GM12878 (cell line): ENCODE measurements at regions not wholly inside any gene's neighbourhood (a gene's known extent, or its start where the extent isn't known, plus 50 kb on each side); places are given as distances from the start of the nearest gene placed in this dataset.

Experiments used
- ATAC-seq: fragments of 200-7000 bp; cut with Tn5 transposase; 3 replicates; pipeline ENCODE4 v1.9.1; 2020; ENCODE audit warnings: mild to moderate bottlenecking, moderate library complexity
- BruUV-seq: library from RNA; stranded (reverse); fragments of 400-500 nt; replicated peaks from 2 replicates; lab custom pipeline; 2021; lab: Mats Ljungman, UMichigan
- CTCF ChIA-PET: fragments of 300-600 bp; sonication (Branson Sonifier 250); formaldehyde crosslinking; extraction: SDS; loops from one replicate; lab custom pipeline; 2021; ENCODE audit warnings: inconsistent platforms; lab: Yijun Ruan, JAX
- POLR2A ChIA-PET: fragments of 350-600 bp; formaldehyde crosslinking; extraction: SDS; loops from one replicate; lab custom pipeline; 2021; ENCODE audit warnings: inconsistent platforms; lab: Charles Lee
- RAD21 ChIA-PET: fragments of 300-600 bp; sonication (Branson Sonifier 250); formaldehyde crosslinking; loops from one replicate; lab custom pipeline; 2023; ENCODE audit warnings: antibody characterized with exemption; ENCODE audit not compliant: unreplicated experiment; lab: Charles Lee
- SMC1A ChIA-PET: fragments of 300-600 bp; sonication (Branson Sonifier 250); formaldehyde crosslinking; loops from one replicate; lab custom pipeline; 2023; ENCODE audit not compliant: unreplicated experiment, uncharacterized antibody; lab: Charles Lee
- DNase-seq: peaks from one replicate; pipeline ENCODE4 v3.0.0-alpha.2; 2011; ENCODE audit warnings: low read depth, low spot score
- FAIRE-seq: peaks from 3 replicates; lab custom pipeline; 2011; peaks lifted over from hg19 to GRCh38; lab: Jason Lieb, UNC
- H2AFZ ChIP-seq: 2 replicates; pipeline ENCODE4 v1.6.0; 2011; ENCODE audit warnings: low read depth, low read length, control low read depth; ENCODE audit not compliant: control insufficient read depth
- H3K27ac ChIP-seq: 2 replicates; pipeline ENCODE4 v1.5.1; 2011; ENCODE audit warnings: control low read depth; ENCODE audit not compliant: control insufficient read depth, insufficient read depth
- H3K27me3 ChIP-seq, 2 experiments: replicated peaks in 1 of 2; 2 replicates each; pipeline versions ENCODE4 v1.6.0 to v1.6.1; 2011; ENCODE audit warnings: low read length in 1 of 2; ENCODE audit not compliant: control insufficient read depth in 2 of 2, insufficient read depth in 2 of 2
- H3K36me3 ChIP-seq, 2 experiments: 2 replicates each; pipeline ENCODE4 v1.5.1; 2011; ENCODE audit warnings: low read length in 1 of 2; ENCODE audit not compliant: control insufficient read depth in 2 of 2, insufficient read depth in 2 of 2
- H3K4me1 ChIP-seq: 2 replicates; pipeline ENCODE4 v1.6.1; 2011; ENCODE audit warnings: mild to moderate bottlenecking, low read length, moderate library complexity, mixed read lengths; ENCODE audit not compliant: control insufficient read depth, insufficient read depth
- H3K4me2 ChIP-seq: 2 replicates; pipeline ENCODE4 v1.6.0; 2011; ENCODE audit warnings: control low read depth; ENCODE audit not compliant: control insufficient read depth, insufficient read depth
- H3K4me3 ChIP-seq: fragments of 200-600 bp; sonication (generic); 2 replicates; pipeline ENCODE4 v1.5.1; 2016
- H3K79me2 ChIP-seq: 2 replicates; pipeline ENCODE4 v1.6.0; 2011; ENCODE audit warnings: low read length; ENCODE audit not compliant: control insufficient read depth, insufficient read depth
- H3K9ac ChIP-seq: 2 replicates; pipeline ENCODE4 v1.8.0; 2011; ENCODE audit warnings: low read length, control low read depth, mixed read lengths; ENCODE audit not compliant: control insufficient read depth, insufficient read depth
- H3K9me3 ChIP-seq: replicated peaks from 3 replicates; pipeline ENCODE4 v1.5.1; 2011; ENCODE audit warnings: mild to moderate bottlenecking, low read length; ENCODE audit not compliant: control insufficient read depth, insufficient read depth
- H4K20me1 ChIP-seq: 2 replicates; pipeline ENCODE4 v1.6.0; 2011; ENCODE audit not compliant: control insufficient read depth, insufficient read depth
- CREB1 ChIP-seq: IDR thresholded peaks from 2 replicates; pipeline ENCODE4 v1.6.1; 2012; ENCODE audit warnings: low read depth, mild to moderate bottlenecking, inconsistent platforms
- EED ChIP-seq: sonication (generic); IDR thresholded peaks from 2 replicates; pipeline ENCODE4 v1.6.1; 2016; ENCODE audit warnings: antibody characterized with exemption, low read depth
- HDAC2 ChIP-seq: fragments of 200-600 bp; sonication (generic); IDR thresholded peaks from 2 replicates; pipeline ENCODE4 v1.6.1; 2017
- IKZF1 ChIP-seq: fragments of 450-650 bp; conservative IDR thresholded peaks from 2 replicates; pipeline ENCODE4 v1.6.1; 2017; ENCODE audit warnings: antibody characterized with exemption, mild to moderate bottlenecking
- IRF4 ChIP-seq: IDR thresholded peaks from 2 replicates; pipeline ENCODE4 v1.6.1; 2011; ENCODE audit warnings: low read depth, low read length
- KLF5 ChIP-seq: fragments of 450-650 bp; IDR thresholded peaks from 2 replicates; pipeline ENCODE4 v1.6.1; 2014; ENCODE audit warnings: mild to moderate bottlenecking; ENCODE audit not compliant: partially characterized antibody
- LARP7 ChIP-seq: fragments of 450-650 bp; IDR thresholded peaks from 2 replicates; pipeline ENCODE4 v1.6.1; 2017; ENCODE audit warnings: mild to moderate bottlenecking
- MEF2B ChIP-seq: fragments of 450-650 bp; IDR thresholded peaks from 2 replicates; pipeline ENCODE4 v1.6.1; 2018; ENCODE audit warnings: mild to moderate bottlenecking, moderate library complexity; ENCODE audit not compliant: partially characterized antibody, poor library complexity, severe bottlenecking
- MTA2 ChIP-seq: fragments of 450-650 bp; IDR thresholded peaks from 2 replicates; pipeline ENCODE4 v1.6.1; 2016; ENCODE audit warnings: low read depth, mild to moderate bottlenecking, moderate library complexity
- NR2F1 ChIP-seq: fragments of 450-650 bp; conservative IDR thresholded peaks from 2 replicates; pipeline ENCODE4 v1.6.1; 2017; ENCODE audit warnings: mild to moderate bottlenecking
- POLR2AphosphoS2 ChIP-seq: IDR thresholded peaks from 2 replicates; pipeline ENCODE4 v1.6.1; 2011; ENCODE audit warnings: low read depth, mild to moderate bottlenecking, low read length, improper control_type of control experiment, moderate library complexity
- SMC3 ChIP-seq: IDR thresholded peaks from 2 replicates; pipeline ENCODE4 v1.6.1; 2011; ENCODE audit warnings: low read length, improper control_type of control experiment, borderline replicate concordance
- SREBF1 ChIP-seq: IDR thresholded peaks from 2 replicates; pipeline ENCODE4 v1.6.1; 2012; ENCODE audit warnings: mild to moderate bottlenecking, low read length
- SREBF2 ChIP-seq: IDR thresholded peaks from 2 replicates; pipeline ENCODE4 v1.6.1; 2012; ENCODE audit warnings: mild to moderate bottlenecking, low read length
- TARDBP ChIP-seq: IDR thresholded peaks from 2 replicates; pipeline ENCODE4 v1.6.1; 2016; ENCODE audit warnings: borderline replicate concordance
- WGBS: methylation state at CpG from one replicate; pipeline ENCODE4 v1.1.6; 2016; ENCODE audit warnings: low lambda C conversion rate; ENCODE audit not compliant: insufficient replicate concordance, insufficient coverage; ENCODE audit errors: missing lambda C conversion rate; 5-methylcytosine and 5-hydroxymethylcytosine counted together
- in situ Hi-C: fragments of 300-500 bp; cut with MboI; formaldehyde crosslinking; loops from 9 replicates; pipeline ENCODE4 v1.14.3; 2018; ENCODE audit warnings: mixed read lengths
- intact Hi-C: fragments of 100-400 bp; cut with micrococcal nuclease; formaldehyde crosslinking; loops from one replicate; pipeline ENCODE4 v1.14.2; 2022; ENCODE audit not compliant: unreplicated experiment
- TF ChIP-seq, protein P1 (sequence below): fragments of 450-650 bp; formaldehyde crosslinking; IDR thresholded peaks from 2 replicates; pipeline ENCODE4 v1.5.0; 2022; ENCODE audit warnings: mild to moderate bottlenecking, missing genetic modification characterization
- TF ChIP-seq, protein P2 (sequence below): fragments of 450-650 bp; IDR thresholded peaks from 2 replicates; pipeline ENCODE4 v1.6.1; 2017; ENCODE audit warnings: antibody characterized with exemption, mild to moderate bottlenecking, moderate library complexity

- ChIA-PET POLR2A (no interaction called here), SMC1A (interaction anchor here (1.0 to 2.4 kb wide), 5 partner anchors 11 to 97 kb away, joined by 3 to 11 read pairs (median 4); no protein-coding TSS in a partner anchor), CTCF (interaction anchor here (0.7 to 10.3 kb wide), 21 partner anchors 10 to 101 kb away, joined by 3 to 132 read pairs (median 6); no protein-coding TSS in a partner anchor), RAD21 (interaction anchor here (0.7 to 2.9 kb wide), 6 partner anchors 12 to 82 kb away, joined by 3 to 25 read pairs (median 4); no protein-coding TSS in a partner anchor)
- Histone ChIP-seq H3K4me1 (peaks cover 10% of the 10 kb centered on the region), H3K27ac (no peak overlapping the region), H3K27me3 (no peaks in the 10 kb centered on the region; a peak in 1 of 4 replicates), H3K79me2 (no peaks in the 10 kb centered on the region), H2AFZ (no peak overlapping the region), H3K4me2 (no peak overlapping the region), H3K9me3 (no peaks in the 10 kb centered on the region), H4K20me1 (no peaks in the 10 kb centered on the region), H3K4me3 (no peak overlapping the region), H3K9ac (no peak overlapping the region), H3K36me3 (no peaks in the 10 kb centered on the region)
- DNase-seq: no peak
- WGBS: 15% methylated on average over 11 of the region's 11 CpGs
- intact Hi-C loops: loop anchor here (2.0 to 5.0 kb wide), 2 partner anchors 61 to 81 kb away; no protein-coding TSS in a partner anchor
- BruUV-seq: no TSS peak
- ATAC-seq: peak; percentile 84
- peak; percentile 96 for FAIRE-seq
- in situ Hi-C loops: loop anchor here (5.0 kb wide), 1 partner anchor 81 kb away; no protein-coding TSS in a partner anchor
- TF ChIP-seq CREB1 (no peak), HDAC2 (no peak), SREBF1 (no peak), IRF4 (no peak), MEF2B (peak; percentile 46), MTA2 (no peak), IKZF1 (no peak), KLF5 (no peak), SREBF2 (no peak), LARP7 (no peak), SMC3 (peak; percentile 47; the same call in 1 of the 2 replicates), POLR2AphosphoS2 (no peak), EED (no peak), TARDBP (no peak), NR2F1 (no peak)
- TF ChIP-seq, protein P1, sequence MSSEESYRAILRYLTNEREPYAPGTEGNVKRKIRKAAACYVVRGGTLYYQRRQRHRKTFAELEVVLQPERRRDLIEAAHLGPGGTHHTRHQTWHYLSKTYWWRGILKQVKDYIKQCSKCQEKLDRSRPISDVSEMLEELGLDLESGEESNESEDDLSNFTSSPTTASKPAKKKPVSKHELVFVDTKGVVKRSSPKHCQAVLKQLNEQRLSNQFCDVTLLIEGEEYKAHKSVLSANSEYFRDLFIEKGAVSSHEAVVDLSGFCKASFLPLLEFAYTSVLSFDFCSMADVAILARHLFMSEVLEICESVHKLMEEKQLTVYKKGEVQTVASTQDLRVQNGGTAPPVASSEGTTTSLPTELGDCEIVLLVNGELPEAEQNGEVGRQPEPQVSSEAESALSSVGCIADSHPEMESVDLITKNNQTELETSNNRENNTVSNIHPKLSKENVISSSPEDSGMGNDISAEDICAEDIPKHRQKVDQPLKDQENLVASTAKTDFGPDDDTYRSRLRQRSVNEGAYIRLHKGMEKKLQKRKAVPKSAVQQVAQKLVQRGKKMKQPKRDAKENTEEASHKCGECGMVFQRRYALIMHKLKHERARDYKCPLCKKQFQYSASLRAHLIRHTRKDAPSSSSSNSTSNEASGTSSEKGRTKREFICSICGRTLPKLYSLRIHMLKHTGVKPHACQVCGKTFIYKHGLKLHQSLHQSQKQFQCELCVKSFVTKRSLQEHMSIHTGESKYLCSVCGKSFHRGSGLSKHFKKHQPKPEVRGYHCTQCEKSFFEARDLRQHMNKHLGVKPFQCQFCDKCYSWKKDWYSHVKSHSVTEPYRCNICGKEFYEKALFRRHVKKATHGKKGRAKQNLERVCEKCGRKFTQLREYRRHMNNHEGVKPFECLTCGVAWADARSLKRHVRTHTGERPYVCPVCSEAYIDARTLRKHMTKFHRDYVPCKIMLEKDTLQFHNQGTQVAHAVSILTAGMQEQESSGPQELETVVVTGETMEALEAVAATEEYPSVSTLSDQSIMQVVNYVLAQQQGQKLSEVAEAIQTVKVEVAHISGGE (CRISPR knock-in tag): no peak
- TF ChIP-seq, protein P2, sequence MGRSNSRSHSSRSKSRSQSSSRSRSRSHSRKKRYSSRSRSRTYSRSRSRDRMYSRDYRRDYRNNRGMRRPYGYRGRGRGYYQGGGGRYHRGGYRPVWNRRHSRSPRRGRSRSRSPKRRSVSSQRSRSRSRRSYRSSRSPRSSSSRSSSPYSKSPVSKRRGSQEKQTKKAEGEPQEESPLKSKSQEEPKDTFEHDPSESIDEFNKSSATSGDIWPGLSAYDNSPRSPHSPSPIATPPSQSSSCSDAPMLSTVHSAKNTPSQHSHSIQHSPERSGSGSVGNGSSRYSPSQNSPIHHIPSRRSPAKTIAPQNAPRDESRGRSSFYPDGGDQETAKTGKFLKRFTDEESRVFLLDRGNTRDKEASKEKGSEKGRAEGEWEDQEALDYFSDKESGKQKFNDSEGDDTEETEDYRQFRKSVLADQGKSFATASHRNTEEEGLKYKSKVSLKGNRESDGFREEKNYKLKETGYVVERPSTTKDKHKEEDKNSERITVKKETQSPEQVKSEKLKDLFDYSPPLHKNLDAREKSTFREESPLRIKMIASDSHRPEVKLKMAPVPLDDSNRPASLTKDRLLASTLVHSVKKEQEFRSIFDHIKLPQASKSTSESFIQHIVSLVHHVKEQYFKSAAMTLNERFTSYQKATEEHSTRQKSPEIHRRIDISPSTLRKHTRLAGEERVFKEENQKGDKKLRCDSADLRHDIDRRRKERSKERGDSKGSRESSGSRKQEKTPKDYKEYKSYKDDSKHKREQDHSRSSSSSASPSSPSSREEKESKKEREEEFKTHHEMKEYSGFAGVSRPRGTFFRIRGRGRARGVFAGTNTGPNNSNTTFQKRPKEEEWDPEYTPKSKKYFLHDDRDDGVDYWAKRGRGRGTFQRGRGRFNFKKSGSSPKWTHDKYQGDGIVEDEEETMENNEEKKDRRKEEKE: no peak
These were observed 991.9 kb downstream of the TMEM121 start for GRCh38 chr14:106518054-106518943.
